Panc1 (cell line): ENCODE measurements at regions not wholly inside any gene's neighbourhood (a gene's known extent, or its start where the extent isn't known, plus 50 kb on each side); places are given as distances from the start of the nearest gene placed in this dataset.

Experiments
- POLR2AphosphoS5 ChIP-seq: IDR thresholded peaks from 2 replicates; pipeline ENCODE4 v1.6.1; 2012; ENCODE audit warnings: mild to moderate bottlenecking, low read depth, low read length, moderate library complexity
- TF ChIP-seq, protein P1 (sequence below): fragments of 450-650 bp; IDR thresholded peaks from 2 replicates; pipeline ENCODE4 v1.5.1; 2017; ENCODE audit warnings: mild to moderate bottlenecking
- TF ChIP-seq, protein P2 (sequence below), 2 experiments: IDR thresholded peaks; 2 replicates each; pipeline ENCODE4 v1.6.1; 2011 to 2012; ENCODE audit warnings: low read depth in 2 of 2, control low read depth in 1 of 2, low read length in 1 of 2, mild to moderate bottlenecking in 1 of 2, moderate library complexity in 1 of 2; ENCODE audit not compliant: insufficient read depth in 1 of 2

DNA sequence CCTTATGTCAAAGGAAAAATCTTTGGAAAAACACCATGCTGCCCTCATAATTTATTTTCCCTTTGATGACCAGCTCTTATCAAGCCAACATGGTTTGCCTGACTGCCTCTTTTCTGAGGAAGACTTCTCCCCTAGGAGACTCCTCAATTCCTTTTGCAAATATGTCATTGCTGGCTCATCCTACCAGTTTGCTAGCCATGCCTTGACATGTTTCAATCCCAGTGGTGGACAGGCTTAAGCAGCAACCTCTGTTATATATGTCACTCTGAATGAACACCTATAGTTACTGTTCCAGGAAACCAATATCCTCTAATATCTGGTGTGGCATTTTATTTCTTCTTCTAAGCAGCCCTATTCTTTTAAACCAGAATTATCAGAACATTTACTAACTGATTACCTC, 615.8 kb downstream of the HTR1A start:
- TF ChIP-seq, protein P1, sequence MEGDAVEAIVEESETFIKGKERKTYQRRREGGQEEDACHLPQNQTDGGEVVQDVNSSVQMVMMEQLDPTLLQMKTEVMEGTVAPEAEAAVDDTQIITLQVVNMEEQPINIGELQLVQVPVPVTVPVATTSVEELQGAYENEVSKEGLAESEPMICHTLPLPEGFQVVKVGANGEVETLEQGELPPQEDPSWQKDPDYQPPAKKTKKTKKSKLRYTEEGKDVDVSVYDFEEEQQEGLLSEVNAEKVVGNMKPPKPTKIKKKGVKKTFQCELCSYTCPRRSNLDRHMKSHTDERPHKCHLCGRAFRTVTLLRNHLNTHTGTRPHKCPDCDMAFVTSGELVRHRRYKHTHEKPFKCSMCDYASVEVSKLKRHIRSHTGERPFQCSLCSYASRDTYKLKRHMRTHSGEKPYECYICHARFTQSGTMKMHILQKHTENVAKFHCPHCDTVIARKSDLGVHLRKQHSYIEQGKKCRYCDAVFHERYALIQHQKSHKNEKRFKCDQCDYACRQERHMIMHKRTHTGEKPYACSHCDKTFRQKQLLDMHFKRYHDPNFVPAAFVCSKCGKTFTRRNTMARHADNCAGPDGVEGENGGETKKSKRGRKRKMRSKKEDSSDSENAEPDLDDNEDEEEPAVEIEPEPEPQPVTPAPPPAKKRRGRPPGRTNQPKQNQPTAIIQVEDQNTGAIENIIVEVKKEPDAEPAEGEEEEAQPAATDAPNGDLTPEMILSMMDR = no peak
- TF ChIP-seq POLR2AphosphoS5 = no peak
- TF ChIP-seq, protein P2, sequence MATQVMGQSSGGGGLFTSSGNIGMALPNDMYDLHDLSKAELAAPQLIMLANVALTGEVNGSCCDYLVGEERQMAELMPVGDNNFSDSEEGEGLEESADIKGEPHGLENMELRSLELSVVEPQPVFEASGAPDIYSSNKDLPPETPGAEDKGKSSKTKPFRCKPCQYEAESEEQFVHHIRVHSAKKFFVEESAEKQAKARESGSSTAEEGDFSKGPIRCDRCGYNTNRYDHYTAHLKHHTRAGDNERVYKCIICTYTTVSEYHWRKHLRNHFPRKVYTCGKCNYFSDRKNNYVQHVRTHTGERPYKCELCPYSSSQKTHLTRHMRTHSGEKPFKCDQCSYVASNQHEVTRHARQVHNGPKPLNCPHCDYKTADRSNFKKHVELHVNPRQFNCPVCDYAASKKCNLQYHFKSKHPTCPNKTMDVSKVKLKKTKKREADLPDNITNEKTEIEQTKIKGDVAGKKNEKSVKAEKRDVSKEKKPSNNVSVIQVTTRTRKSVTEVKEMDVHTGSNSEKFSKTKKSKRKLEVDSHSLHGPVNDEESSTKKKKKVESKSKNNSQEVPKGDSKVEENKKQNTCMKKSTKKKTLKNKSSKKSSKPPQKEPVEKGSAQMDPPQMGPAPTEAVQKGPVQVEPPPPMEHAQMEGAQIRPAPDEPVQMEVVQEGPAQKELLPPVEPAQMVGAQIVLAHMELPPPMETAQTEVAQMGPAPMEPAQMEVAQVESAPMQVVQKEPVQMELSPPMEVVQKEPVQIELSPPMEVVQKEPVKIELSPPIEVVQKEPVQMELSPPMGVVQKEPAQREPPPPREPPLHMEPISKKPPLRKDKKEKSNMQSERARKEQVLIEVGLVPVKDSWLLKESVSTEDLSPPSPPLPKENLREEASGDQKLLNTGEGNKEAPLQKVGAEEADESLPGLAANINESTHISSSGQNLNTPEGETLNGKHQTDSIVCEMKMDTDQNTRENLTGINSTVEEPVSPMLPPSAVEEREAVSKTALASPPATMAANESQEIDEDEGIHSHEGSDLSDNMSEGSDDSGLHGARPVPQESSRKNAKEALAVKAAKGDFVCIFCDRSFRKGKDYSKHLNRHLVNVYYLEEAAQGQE (IDR thresholded peaks at IDR 0.05; ENCODE audit: insufficient read depth in 1 of 2, low read depth in 2 of 2, low read length in 1 of 2) = no peak
